BLaER1 treated with 17β-estradiol and CSF1 and Interleukin-3, amounts not matched to agents 10 nM and 100 nM (cell line): ENCODE measurements at regions not wholly inside any gene's neighbourhood (a gene's known extent, or its start where the extent isn't known, plus 50 kb on each side); places are given as distances from the start of the nearest gene placed in this dataset.
A peak's percentile ranks its signal among the peaks of the same experiment; 100 is the strongest.

Source experiments
- H3K27ac ChIP-seq, 11 experiments: shearing (Covaris generic); formaldehyde crosslinking; 2 replicates each; pipeline ENCODE4 v1.8.1; 2022
- H3K27me3 ChIP-seq, 11 experiments: shearing (Covaris generic); formaldehyde crosslinking; 2 replicates each; pipeline ENCODE4 v1.8.1; 2022
- H3K36me3 ChIP-seq, 11 experiments: shearing (Covaris generic); formaldehyde crosslinking; 2 replicates each; pipeline ENCODE4 v1.8.1; 2022
- H3K4me1 ChIP-seq, 10 experiments: shearing (Covaris generic); formaldehyde crosslinking; 2 replicates each; pipeline ENCODE4 v1.8.1; 2022
- H3K4me2 ChIP-seq, 11 experiments: shearing (Covaris generic); formaldehyde crosslinking; 2 replicates each; pipeline ENCODE4 v1.8.1; 2022
- H3K4me3 ChIP-seq, 10 experiments: shearing (Covaris generic); formaldehyde crosslinking; 2 replicates each; pipeline ENCODE4 v1.8.1; 2022
- H3K9ac ChIP-seq, 11 experiments: shearing (Covaris generic); formaldehyde crosslinking; 2 replicates each; pipeline ENCODE4 v1.8.1; 2022
- H3K9me3 ChIP-seq, 11 experiments: shearing (Covaris generic); formaldehyde crosslinking; replicated peaks in 1 of 11; 2 replicates each; pipeline ENCODE4 v1.8.1; 2022
- H4K20me1 ChIP-seq, 11 experiments: shearing (Covaris generic); formaldehyde crosslinking; 2 replicates each; pipeline ENCODE4 v1.8.1; 2022
- Cebpa-rat ChIP-seq, 11 experiments: shearing (Covaris generic); IDR thresholded peaks; 2 replicates each; pipeline ENCODE4 v1.8.1; 2022

- Histone ChIP-seq H3K4me1 (peaks cover 0 to 8% (median 0%) of the 10 kb centered on the region in 10 experiments; a peak in 3 of 20 replicates), H3K27me3 (no peaks in the 10 kb centered on the region), H4K20me1 (no peaks in the 10 kb centered on the region), H3K27ac (no peak overlapping the region), H3K36me3 (no peaks in the 10 kb centered on the region), H3K9ac (no peak overlapping the region), H3K4me2 (0 out of 22 replicates have a peak overlapping the region, but pooled peaks of 1 of the 11 experiments have one; percentile 3), H3K9me3 (no peaks in the 10 kb centered on the region), H3K4me3 (no peak overlapping the region)
- no peak for TF ChIP-seq Cebpa-rat (IDR thresholded peaks at IDR 0.05)
These were observed 50.8 kb upstream of the PCDH8 start for GRCh38 chr13:52899206-52899605.
